Non-pigmented ciliary epithelial cell (primary cell): ENCODE measurements at regions not wholly inside any gene's neighbourhood (a gene's known extent, or its start where the extent isn't known, plus 50 kb on each side); places are given as distances from the start of the nearest gene placed in this dataset.

Experiments used
- DNase-seq: peaks from one replicate; pipeline ENCODE4 v3.0.0-alpha.2; 2010; ENCODE audit warnings: low read depth

GRCh38 chr10:58932577-58933314, 243.7 kb upstream of the PHYHIPL start:
- no peak for DNase-seq

GRCh38 chr10:58936364-58936763, 240.1 kb upstream of the PHYHIPL start:
- DNase-seq: no peak

DNA sequence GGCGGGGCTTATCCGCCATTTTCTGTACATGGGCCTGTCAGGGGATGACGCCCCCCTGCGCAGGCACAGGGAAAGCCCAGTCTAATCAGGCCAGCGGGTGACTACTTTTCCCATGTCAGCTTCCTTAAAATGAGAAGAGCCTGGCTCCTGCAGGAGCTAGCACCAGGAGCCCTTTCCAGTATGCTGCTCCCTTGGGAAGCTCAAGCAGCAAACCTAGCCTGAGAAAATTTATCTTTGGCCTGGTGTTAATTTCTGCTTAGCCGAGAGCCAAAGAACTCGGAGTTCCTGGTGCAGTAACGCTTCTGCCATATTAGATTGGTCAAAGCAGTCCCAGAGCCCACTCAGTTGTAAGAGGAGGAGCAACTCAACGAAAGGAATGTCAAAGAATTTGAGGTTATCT, 239.0 kb upstream of the PHYHIPL start:
- no peak for DNase-seq

- no peak for DNase-seq
Observed at GRCh38 chr10:58942724-58943123, 233.7 kb upstream of the PHYHIPL start.

DNA sequence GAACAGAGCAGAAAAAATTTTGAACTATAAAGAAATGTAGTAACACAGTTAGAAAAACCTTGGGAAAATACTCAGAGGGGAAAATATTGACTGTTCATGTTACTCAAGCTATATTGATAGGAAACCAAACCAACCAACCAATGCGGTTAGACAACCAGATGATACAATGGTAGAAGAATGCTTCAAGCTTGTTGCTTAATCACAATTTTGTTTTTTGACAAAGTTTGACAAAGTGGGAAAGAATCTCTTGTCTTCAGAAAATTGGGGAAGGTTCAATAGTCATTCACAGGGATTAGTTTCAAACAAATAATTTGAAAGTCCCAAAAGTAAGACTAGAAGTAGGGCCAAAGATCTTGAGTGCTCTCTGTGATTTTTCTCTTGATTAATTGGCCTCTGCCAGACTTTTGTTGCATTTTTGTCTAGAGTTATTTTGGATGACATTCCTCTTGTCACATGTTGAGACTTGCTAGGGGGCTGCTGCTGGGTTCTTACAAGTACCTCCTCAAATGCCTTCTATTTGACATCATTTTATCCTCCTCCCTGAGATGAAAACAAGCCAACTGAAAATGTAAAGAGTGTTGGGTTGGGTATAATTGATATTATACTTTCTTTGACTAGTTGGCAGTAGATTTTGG, 233.1 kb upstream of the PHYHIPL start:
- no peak for DNase-seq

DNA sequence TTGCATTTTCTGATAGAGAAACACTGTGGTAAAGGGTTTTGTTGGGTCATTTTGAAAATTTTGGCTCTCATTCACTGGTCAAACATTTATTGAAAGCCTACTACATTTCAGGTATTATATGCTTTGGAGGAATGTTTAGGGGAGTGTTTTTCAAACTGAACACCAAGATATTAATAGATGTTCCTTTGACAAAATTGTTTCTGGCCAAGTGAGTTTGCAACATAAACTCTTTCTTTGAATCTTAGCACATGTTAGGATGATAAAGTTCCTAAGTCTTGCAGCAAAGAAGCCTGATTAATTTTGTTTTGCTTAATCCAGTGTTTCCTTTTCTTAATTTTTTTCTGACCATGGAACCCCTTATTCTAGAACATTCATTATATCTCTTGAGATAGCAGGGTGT, 232.5 kb upstream of the PHYHIPL start:
- DNase-seq: no peak

GRCh38 chr10:58948303-58948702, 228.1 kb upstream of the PHYHIPL start:
- DNase-seq: no peak

DNA sequence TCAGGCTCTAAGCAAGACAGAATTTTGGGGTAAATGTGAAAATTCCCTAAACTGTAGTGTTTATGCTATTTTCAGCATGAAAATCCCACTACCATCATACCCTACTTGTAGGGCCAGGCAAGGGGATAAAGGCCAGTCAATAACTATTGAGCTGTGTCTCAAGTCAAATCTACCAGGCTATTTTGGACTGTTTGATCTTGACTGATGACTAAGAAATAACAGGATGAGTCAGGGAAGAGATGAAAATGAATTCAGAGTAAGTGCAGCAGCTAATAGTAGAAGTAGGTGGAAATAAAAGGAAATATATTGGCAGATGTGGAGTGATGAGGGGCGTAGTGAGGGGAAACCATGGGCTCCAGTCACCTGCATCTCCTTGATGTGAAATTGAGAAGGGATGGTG, 225.8 kb upstream of the PHYHIPL start:
- no peak for DNase-seq

DNA sequence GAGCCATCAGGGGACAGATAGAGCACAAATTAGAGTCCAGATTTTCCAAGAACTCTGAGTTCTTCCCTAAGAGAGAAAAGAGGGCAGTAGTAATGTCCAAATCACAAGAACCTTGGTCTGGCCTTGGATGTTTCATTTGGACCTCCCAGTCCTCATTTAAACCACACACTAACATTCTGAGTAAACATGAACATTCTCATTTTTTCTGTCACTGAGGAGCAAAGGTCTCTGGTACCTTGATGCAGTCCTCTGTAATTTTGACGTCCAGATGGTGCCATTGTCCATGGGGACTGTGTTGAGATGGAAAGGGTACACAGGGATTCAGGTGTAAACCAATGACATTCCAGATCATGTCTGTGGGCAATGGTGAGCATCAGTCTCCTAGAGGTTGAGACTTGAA, 225.4 kb upstream of the PHYHIPL start:
- no peak for DNase-seq

DNA sequence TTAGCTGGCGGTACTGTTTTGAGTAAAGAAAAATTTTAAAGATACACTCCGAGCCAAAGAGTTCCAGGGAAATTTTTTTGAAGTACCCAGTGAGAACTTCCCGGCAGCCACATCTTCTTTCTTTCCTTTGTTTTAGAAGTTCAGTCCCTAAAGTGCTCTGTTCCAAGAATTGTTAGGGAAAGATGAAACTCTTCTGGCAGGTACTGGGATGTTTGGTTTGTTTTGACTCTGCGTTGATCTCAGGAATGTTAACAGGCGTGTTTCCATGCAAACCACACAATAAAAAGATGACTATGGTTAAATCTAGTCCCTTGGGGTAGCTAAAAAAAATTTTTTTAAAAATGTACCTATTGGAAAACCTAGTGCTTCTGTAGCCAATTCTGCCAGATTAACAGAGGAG, 224.7 kb upstream of the PHYHIPL start:
- DNase-seq: no peak

DNA sequence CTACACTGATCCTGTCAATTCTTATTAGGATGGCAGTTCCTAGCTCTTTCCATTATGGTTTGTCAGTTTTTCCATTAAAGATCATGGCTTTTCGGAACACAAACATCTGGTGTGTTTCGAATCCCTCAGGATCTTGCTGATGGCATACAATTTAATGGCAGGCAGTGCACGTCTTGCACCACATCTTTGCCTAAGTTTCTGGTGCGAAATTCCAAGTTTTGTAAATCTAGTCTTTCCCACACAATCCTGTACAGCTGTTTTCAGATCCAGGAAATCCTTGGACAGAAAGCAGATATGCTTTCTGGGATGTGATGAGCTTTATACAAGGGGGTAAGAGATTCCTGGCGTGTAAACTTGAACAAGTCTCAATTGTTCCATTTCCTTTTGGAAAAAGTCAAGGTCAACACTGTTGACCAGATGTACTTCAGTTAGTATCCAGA, 224.3 kb upstream of the PHYHIPL start:
- no peak for DNase-seq

DNA sequence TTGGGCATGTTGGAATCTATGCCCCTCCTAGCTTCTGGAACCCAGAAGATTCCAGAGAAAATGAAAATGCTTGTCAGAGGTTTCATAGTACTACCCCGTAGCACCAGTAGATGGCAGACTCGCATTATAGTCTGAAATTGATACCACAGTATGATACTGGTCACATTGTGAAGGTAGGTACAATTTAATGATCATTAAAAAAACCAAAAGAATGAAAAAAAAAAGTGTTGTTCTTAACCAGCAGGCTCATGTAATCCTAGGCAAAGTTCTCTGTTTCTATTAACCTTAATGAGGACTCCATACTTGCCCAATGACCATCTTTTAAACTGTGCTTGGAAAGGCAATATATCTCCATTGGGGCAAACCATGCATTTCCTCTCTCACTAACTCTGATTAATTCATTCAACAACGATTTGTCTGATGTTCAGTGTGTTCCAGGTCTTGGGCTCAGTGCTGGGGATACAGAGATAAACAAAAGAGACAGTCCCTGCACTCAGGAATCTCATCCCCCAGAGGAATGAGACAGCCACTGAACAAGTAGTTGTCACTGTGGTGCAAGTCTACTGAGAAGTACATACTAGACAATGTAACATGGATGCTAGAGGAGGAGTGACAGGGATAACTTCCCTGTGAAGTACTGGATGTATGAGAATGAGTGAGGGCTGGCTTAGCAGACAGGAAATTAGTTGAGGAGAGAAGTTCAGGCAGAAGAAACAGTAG, 223.5 kb upstream of the PHYHIPL start:
- no peak for DNase-seq

GRCh38 chr10:58954178-58954577, 222.3 kb upstream of the PHYHIPL start:
- DNase-seq: no peak

- no peak for DNase-seq
Observed at GRCh38 chr10:58955615-58956014, 220.8 kb upstream of the PHYHIPL start.

- no peak for DNase-seq
Observed at GRCh38 chr10:58956926-58957325, 219.5 kb upstream of the PHYHIPL start.

GRCh38 chr10:58957517-58957916, 218.9 kb upstream of the PHYHIPL start:
- DNase-seq: no peak

GRCh38 chr10:58963101-58963534, 213.3 kb upstream of the PHYHIPL start:
- DNase-seq: no peak

DNA sequence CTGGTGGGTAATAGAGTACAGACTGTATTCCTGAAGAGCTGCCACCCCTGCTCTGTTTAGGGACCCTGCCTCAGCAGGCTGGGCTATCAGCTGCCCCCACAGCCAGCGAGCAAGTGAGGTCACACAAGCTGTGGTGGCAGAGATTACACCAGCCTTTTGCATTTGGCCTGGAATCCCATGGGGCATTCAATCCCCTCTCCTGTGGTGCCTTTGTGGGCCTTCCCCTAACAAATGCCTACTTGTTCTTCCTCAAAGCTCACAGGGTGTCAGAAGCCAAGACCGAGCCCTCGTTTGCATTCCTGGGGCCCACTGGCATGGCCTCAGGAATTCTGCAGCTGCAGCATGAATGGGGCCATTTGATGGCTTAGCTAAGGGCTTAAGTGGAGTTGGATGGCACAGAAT, 212.7 kb upstream of the PHYHIPL start:
- no peak for DNase-seq

DNA sequence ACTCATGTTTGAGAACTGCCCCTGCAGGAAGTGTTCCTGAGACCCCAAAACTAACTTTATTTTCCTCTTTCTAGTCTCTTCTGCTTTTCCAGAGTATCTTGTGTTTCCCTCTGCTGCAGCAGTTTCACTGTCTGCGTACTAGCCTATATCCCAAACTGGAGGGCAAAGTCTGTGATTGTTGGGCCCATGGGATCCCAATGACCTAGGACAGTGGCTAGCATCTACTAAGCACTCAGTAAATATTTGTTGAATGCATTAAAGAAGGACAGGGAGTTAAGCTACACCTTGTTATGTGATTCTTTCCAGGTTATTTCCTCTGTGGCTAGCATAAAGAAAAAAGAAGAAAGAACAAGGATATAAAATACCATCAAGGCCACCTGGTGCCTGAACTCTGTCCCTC, 210.6 kb upstream of the PHYHIPL start:
- no peak for DNase-seq

- DNase-seq: no peak
Observed at GRCh38 chr10:58967551-58968388, 208.7 kb upstream of the PHYHIPL start.

DNA sequence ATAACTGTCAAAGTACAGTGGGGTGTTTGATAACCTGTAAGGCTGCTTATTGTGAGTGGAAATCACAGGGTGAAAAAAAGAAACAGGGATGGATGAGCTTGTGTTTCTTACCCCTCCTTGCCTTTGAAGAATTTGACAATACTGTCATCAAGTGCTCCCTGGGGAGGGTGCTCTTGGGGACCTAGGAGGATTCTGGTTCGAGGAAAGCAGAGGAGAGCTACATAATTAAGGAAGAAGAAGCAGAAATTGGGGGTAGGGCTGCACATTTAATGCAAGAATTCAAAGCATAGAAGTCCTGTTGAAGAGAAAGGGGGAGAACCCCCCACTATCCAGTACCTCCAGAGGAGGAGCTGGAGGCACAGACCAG, 208.1 kb upstream of the PHYHIPL start:
- no peak for DNase-seq

- no peak for DNase-seq
Observed at GRCh38 chr10:58969576-58969975, 206.9 kb upstream of the PHYHIPL start.
